ENCODE measurements at regions not wholly inside any gene's neighbourhood (a gene's known extent, or its start where the extent isn't known, plus 50 kb on each side); places are given as distances from the start of the nearest gene placed in this dataset.

GRCh38 chr16:5333126-5333525 is 235.5 kb upstream of the EEF2KMT start:
- H3K27ac ChIP-seq (ENCODE audit: low read depth, low read length): no peak overlapping the region
- H3K4me3 ChIP-seq (ENCODE audit: low read length): no peak overlapping the region
- H3K9me2 ChIP-seq (replicated peaks; ENCODE audit: control insufficient read depth, low read length): no peaks in the 10 kb centered on the region
- H3K9me3 ChIP-seq (ENCODE audit: control insufficient read depth, insufficient read depth, low read length): no peaks in the 10 kb centered on the region
- H3K4me1 ChIP-seq (ENCODE audit: control insufficient read depth, low read length): no peaks in the 10 kb centered on the region
- no peaks in the 10 kb centered on the region for H3K27me3 ChIP-seq (ENCODE audit: control insufficient read depth, low read length)
- no peaks in the 10 kb centered on the region for H3K36me3 ChIP-seq (ENCODE audit: control insufficient read depth, low read length)
- H3K79me2 ChIP-seq (ENCODE audit: control insufficient read depth, low read length): no peaks in the 10 kb centered on the region
- TF ChIP-seq, protein P1, sequence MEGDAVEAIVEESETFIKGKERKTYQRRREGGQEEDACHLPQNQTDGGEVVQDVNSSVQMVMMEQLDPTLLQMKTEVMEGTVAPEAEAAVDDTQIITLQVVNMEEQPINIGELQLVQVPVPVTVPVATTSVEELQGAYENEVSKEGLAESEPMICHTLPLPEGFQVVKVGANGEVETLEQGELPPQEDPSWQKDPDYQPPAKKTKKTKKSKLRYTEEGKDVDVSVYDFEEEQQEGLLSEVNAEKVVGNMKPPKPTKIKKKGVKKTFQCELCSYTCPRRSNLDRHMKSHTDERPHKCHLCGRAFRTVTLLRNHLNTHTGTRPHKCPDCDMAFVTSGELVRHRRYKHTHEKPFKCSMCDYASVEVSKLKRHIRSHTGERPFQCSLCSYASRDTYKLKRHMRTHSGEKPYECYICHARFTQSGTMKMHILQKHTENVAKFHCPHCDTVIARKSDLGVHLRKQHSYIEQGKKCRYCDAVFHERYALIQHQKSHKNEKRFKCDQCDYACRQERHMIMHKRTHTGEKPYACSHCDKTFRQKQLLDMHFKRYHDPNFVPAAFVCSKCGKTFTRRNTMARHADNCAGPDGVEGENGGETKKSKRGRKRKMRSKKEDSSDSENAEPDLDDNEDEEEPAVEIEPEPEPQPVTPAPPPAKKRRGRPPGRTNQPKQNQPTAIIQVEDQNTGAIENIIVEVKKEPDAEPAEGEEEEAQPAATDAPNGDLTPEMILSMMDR (IDR thresholded peaks at IDR 0.05; ENCODE audit: low read depth, low read length, poor library complexity, severe bottlenecking): no peak
- no peak for TF ChIP-seq EZH2phosphoT487 (IDR thresholded peaks at IDR 0.05; ENCODE audit: borderline replicate concordance, low read length)
- no peaks in the 10 kb centered on the region for H3F3A ChIP-seq (ENCODE audit: control insufficient read depth, insufficient read depth)
- H4K20me1 ChIP-seq (ENCODE audit: control insufficient read depth, insufficient read depth, low read depth, low read length): no peaks in the 10 kb centered on the region
- H3K4me2 ChIP-seq (ENCODE audit: low read length): no peak overlapping the region

DNA sequence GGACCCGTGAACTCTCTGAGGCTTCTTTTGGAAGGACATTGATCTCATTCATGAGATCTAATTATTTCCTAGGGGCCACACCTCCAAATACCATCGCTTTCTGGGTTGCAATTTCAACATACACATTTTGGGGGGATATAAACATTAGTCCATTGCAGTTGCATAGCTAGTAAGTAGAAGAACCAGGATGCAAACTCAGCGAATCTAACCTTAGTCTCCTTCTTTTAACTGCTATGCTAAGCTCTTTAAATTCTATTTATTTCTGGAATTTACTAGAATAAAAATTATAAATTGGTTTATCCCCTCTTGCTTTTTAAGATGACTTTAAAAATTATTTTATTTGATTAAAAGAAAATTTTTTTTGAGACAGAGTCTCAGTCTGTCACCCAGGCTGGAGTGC is 232.5 kb upstream of the EEF2KMT start:
- no peaks in the 10 kb centered on the region for H3K27me3 ChIP-seq (ENCODE audit: control insufficient read depth, low read length)
- H3K79me2 ChIP-seq (ENCODE audit: control insufficient read depth, low read length): no peaks in the 10 kb centered on the region
- H3K27ac ChIP-seq (ENCODE audit: low read depth, low read length): no peak overlapping the region
- H3K9me3 ChIP-seq (ENCODE audit: control insufficient read depth, insufficient read depth, low read length): no peaks in the 10 kb centered on the region
- no peak overlapping the region for H3K4me3 ChIP-seq (ENCODE audit: low read length)
- H3K4me2 ChIP-seq (ENCODE audit: low read length): no peak overlapping the region
- H3K4me1 ChIP-seq (ENCODE audit: control insufficient read depth, low read length): no peaks in the 10 kb centered on the region
- H3F3A ChIP-seq (ENCODE audit: control insufficient read depth, insufficient read depth): no peaks in the 10 kb centered on the region
- no peaks in the 10 kb centered on the region for H3K36me3 ChIP-seq (ENCODE audit: control insufficient read depth, low read length)
- TF ChIP-seq, protein P1 (IDR thresholded peaks at IDR 0.05; ENCODE audit: low read depth, low read length, poor library complexity, severe bottlenecking): no peak
- TF ChIP-seq EZH2phosphoT487 (IDR thresholded peaks at IDR 0.05; ENCODE audit: borderline replicate concordance, low read length): no peak
- no peaks in the 10 kb centered on the region for H3K9me2 ChIP-seq (replicated peaks; ENCODE audit: control insufficient read depth, low read length)
- H4K20me1 ChIP-seq (ENCODE audit: control insufficient read depth, insufficient read depth, low read depth, low read length): no peaks in the 10 kb centered on the region

DNA sequence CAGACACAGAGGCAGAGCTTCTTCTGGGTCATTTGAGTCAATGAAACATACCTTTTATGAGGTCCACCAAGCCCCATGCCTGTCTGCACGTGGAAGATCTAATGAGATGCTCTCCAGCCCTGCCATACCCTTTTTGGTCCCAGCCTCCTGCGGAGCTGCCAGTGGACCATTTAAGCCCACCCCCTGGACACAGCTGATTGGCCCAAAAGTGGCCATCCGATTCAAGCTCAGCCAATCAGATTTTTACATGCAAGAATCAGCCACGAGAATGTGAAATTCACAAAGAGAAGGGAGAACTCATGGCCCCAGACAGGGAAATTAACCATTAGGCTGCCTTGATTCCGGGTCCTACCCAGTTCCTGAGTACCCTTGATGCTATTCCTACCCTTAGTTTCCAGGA is 231.0 kb upstream of the EEF2KMT start:
- Histone ChIP-seq H3K27ac (ENCODE audit: low read depth, low read length) (no peak overlapping the region), H3K9me3 (ENCODE audit: control insufficient read depth, insufficient read depth, low read length) (no peaks in the 10 kb centered on the region), H3K36me3 (ENCODE audit: control insufficient read depth, low read length) (no peaks in the 10 kb centered on the region), H3K9me2 (replicated peaks; ENCODE audit: control insufficient read depth, low read length) (no peaks in the 10 kb centered on the region), H3F3A (ENCODE audit: control insufficient read depth, insufficient read depth) (no peaks in the 10 kb centered on the region), H3K4me2 (ENCODE audit: low read length) (no peak overlapping the region), H3K4me3 (ENCODE audit: low read length) (no peak overlapping the region), H3K79me2 (ENCODE audit: control insufficient read depth, low read length) (no peaks in the 10 kb centered on the region), H4K20me1 (ENCODE audit: control insufficient read depth, insufficient read depth, low read depth, low read length) (no peaks in the 10 kb centered on the region), H3K4me1 (ENCODE audit: control insufficient read depth, low read length) (no peaks in the 10 kb centered on the region), H3K27me3 (ENCODE audit: control insufficient read depth, low read length) (no peaks in the 10 kb centered on the region)
- TF ChIP-seq, protein P1 (IDR thresholded peaks at IDR 0.05; ENCODE audit: low read depth, low read length, poor library complexity, severe bottlenecking): no peak
- TF ChIP-seq EZH2phosphoT487 (IDR thresholded peaks at IDR 0.05; ENCODE audit: borderline replicate concordance, low read length): no peak

DNA sequence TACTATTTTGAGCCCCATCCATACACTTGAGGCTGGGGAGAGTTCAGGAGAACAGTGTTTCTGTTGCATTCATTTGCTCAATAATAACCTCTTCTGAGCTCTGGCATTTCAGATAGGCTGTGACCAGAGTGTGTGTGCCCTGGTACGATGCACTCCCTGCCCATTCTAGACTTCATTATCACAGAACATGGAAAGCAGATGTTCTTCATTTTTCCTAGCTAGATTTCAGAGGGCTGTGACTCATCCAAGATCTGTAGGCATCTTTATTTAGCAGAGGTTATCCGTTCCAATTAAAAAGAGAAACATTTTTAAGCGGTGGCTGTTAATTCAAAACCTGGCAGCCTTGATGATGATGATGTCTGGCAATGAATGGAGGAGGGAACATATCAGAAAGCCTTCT is 228.8 kb upstream of the EEF2KMT start:
- H3K9me3 ChIP-seq (ENCODE audit: control insufficient read depth, insufficient read depth, low read length): no peaks in the 10 kb centered on the region
- no peaks in the 10 kb centered on the region for H3K27me3 ChIP-seq (ENCODE audit: control insufficient read depth, low read length)
- no peaks in the 10 kb centered on the region for H3F3A ChIP-seq (ENCODE audit: control insufficient read depth, insufficient read depth)
- TF ChIP-seq EZH2phosphoT487 (IDR thresholded peaks at IDR 0.05; ENCODE audit: borderline replicate concordance, low read length): no peak
- H3K27ac ChIP-seq (ENCODE audit: low read depth, low read length): no peak overlapping the region
- no peaks in the 10 kb centered on the region for H3K79me2 ChIP-seq (ENCODE audit: control insufficient read depth, low read length)
- H3K36me3 ChIP-seq (ENCODE audit: control insufficient read depth, low read length): no peaks in the 10 kb centered on the region
- no peaks in the 10 kb centered on the region for H4K20me1 ChIP-seq (ENCODE audit: control insufficient read depth, insufficient read depth, low read depth, low read length)
- no peak overlapping the region for H3K4me3 ChIP-seq (ENCODE audit: low read length)
- H3K4me2 ChIP-seq (ENCODE audit: low read length): no peak overlapping the region
- H3K9me2 ChIP-seq (replicated peaks; ENCODE audit: control insufficient read depth, low read length): no peaks in the 10 kb centered on the region
- H3K4me1 ChIP-seq (ENCODE audit: control insufficient read depth, low read length): no peaks in the 10 kb centered on the region
